ENCODE measurements at regions not wholly inside any gene's neighbourhood (a gene's known extent, or its start where the extent isn't known, plus 50 kb on each side); places are given as distances from the start of the nearest gene placed in this dataset.

GRCh38 chr3:167188592-167188991 lies 191.5 kb downstream of the ZBBX start:
- no peak for DNase-seq

- no peak for DNase-seq
Measured at GRCh38 chr3:167187221-167187620, 192.9 kb downstream of the ZBBX start.

GRCh38 chr3:167184511-167184910 lies 195.6 kb downstream of the ZBBX start:
- no peak for DNase-seq

- DNase-seq: no peak
Measured at GRCh38 chr3:167172377-167172776, 207.7 kb downstream of the ZBBX start.

GRCh38 chr3:167167491-167167890 lies 212.6 kb downstream of the ZBBX start:
- DNase-seq: no peak

GRCh38 chr3:167166594-167167253 lies 213.4 kb downstream of the ZBBX start:
- peak; percentile 90 for DNase-seq

GRCh38 chr3:167166012-167166411 lies 214.1 kb downstream of the ZBBX start:
- no peak for DNase-seq

- DNase-seq: no peak
Measured at GRCh38 chr3:167163580-167163979, 216.5 kb downstream of the ZBBX start.

- no peak for DNase-seq
Measured at GRCh38 chr3:167162083-167162482, 218.0 kb downstream of the ZBBX start.

- peak; percentile 85 for DNase-seq
Measured at GRCh38 chr3:167160781-167161180, 219.3 kb downstream of the ZBBX start.

- peak; percentile 43 for DNase-seq
Measured at GRCh38 chr3:167151636-167152035, 228.5 kb downstream of the ZBBX start.

GRCh38 chr3:167148136-167148535 lies 232.0 kb downstream of the ZBBX start:
- no peak for DNase-seq

- no peak for DNase-seq
Measured at GRCh38 chr3:167146911-167147310, 233.2 kb downstream of the ZBBX start.

- no peak for DNase-seq
Measured at GRCh38 chr3:167125612-167126407, 254.3 kb downstream of the ZBBX start.

GRCh38 chr3:167120828-167121227 lies 259.3 kb downstream of the ZBBX start:
- DNase-seq: no peak

GRCh38 chr3:167116120-167116922 lies 263.8 kb downstream of the ZBBX start:
- no peak for DNase-seq

GRCh38 chr3:167115331-167115934 lies 264.7 kb downstream of the ZBBX start:
- no peak for DNase-seq

- no peak for DNase-seq
Measured at GRCh38 chr3:167114619-167115018, 265.5 kb downstream of the ZBBX start.

GRCh38 chr3:167113035-167113830 lies 266.9 kb downstream of the ZBBX start:
- DNase-seq: peak; percentile 21

- DNase-seq: no peak
Measured at GRCh38 chr3:167110901-167111300, 269.2 kb downstream of the ZBBX start.

- DNase-seq: no peak
Measured at GRCh38 chr3:167109746-167110145, 270.4 kb downstream of the ZBBX start.

- no peak for DNase-seq
Measured at GRCh38 chr3:167106456-167106855, 273.6 kb downstream of the ZBBX start.
